GM18507 (cell line): ENCODE measurements at regions not wholly inside any gene's neighbourhood (a gene's known extent, or its start where the extent isn't known, plus 50 kb on each side); places are given as distances from the start of the nearest gene placed in this dataset.
"Not testable (repeated sequence)": the region's sequence is repeated elsewhere in the genome, so short reads cannot be mapped to it uniquely, and the experiment has no call there.

Experiments
- DNase-seq: peaks from one replicate; pipeline ENCODE4 v3.0.0; 2011; ENCODE audit warnings: low read depth; ENCODE audit not compliant: insufficient read length; ENCODE audit errors: extremely low spot score
- FAIRE-seq: peaks from 2 replicates; lab custom pipeline; 2011; peaks lifted over from hg19 to GRCh38; lab: Jason Lieb, UNC

DNA sequence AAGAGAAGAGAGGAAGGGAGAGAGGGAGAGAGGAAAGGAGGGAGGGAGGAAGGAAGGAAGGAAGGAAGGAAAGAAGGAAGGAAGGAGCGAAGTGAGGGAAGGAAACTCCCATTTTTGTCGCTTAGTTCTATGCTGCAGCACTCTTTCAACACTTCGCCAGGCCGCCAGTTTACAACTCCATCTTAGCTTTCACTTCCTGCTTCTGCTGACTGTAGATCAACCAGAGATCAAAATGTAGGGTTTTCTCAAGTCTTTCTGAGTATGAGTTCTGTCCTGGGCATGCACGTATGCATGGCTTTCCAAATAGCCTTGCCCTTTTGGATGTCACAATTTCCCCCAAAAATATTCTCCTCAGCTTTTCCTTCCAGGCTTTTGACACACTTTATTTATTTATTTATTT is 723.4 kb downstream of the TRHDE start:
- FAIRE-seq, result no peak

GRCh38 chr12:73001806-73002205 is 729.6 kb downstream of the TRHDE start:
- not testable (repeated sequence) for DNase-seq, FAIRE-seq

More for the DNA sequence above, 723.4 kb downstream of the TRHDE start:
- no peak for DNase-seq

- DNase-seq, FAIRE-seq: not testable (repeated sequence)
Observed at GRCh38 chr12:73002504-73002903, 730.3 kb downstream of the TRHDE start.

DNA sequence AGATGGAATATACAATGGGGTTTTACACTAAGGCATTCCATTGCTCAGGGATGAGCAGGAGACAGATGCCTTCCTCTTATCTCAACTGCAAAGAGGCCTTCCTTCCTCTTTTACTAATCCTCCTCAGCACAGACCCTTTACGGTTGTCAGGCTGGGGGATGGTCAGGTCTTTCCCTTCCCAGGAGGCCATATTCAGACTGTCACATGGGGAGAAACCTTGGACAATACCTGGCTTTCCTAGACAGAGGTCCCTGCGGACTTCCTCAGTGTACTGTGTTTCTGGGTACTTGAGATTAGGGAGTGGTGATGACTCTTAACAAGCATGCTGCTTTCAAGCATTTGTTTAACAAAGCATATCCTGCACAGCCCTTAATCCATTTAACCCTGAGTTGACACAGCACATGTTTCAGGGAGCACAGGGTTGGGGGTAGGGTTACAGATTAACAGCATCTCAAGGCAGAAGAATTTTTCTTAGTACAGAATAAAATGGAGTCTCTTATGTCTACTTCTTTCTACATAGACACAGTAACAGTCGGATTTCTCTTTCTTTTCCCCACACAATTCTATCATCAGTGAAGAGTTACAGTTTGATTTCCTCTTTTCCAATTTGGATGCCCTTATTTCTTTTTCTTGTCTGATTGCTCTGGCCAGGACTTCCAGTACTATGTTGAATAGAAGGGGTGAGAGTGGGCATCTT is 737.1 kb downstream of the TRHDE start:
- not testable (repeated sequence) for FAIRE-seq, DNase-seq

DNA sequence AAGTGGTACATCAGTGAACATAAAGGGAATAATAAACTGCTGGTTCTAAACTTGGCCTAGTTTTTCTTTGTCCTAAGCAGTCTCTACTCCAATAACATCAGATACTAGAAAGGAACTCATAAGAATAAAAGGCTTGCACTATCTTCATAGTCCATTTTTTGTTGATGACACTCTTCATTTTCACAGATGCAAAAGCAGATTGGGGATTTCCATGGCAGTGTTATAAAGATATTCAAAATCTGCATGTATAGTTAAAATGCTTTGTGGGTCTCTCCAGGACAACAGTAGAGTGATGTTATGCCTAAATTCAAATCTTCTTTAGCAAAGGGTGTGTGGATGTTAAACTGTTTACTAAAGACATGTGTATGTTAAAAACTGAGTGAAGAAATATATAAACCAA is 745.8 kb downstream of the TRHDE start:
- DNase-seq, result no peak
- FAIRE-seq, result no peak

DNA sequence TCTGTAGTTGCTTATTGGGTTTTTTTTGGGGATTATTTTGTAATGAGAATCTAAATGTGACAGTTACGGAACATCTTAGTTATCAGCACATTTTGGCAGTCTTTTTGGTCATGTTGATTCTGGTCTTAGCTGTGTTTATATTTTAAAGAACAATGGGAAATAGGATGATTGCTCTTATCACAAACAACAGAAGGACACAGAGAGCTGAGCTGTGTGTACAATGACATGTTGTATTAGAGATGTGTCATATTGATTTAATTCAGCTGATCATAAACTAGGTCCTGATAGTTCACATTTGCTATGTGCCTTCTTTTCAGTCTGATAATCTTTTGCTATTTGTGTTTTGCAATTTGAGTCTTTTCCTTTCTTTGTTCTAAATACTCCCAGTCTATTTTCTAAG is 781.7 kb downstream of the TRHDE start:
- FAIRE-seq, result no peak
- no peak for DNase-seq

- FAIRE-seq (no peak), DNase-seq (no peak)
Observed at GRCh38 chr12:73057428-73057827, 785.3 kb downstream of the TRHDE start.

GRCh38 chr12:73065913-73066312 is 793.7 kb downstream of the TRHDE start:
- FAIRE-seq (no peak), DNase-seq (no peak)

DNA sequence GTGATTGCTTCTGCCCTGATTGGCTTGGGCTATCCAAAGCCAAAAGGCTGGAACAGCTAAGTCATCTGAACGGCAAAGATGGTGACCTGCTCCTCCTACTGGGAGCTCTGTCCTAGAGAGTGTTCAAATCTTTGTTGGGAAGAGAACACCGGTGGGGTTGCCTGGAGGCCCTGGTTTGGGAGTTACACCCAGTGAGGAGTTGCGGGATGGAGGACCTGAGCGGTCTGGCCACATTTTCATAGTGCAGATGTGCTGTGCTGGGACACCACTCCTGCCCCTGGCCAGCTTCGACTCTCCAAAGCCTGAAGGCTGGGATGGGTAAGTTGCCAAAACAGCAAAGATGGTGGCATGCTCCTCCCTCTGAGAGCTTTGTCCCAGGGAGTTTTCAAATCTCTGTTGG is 795.4 kb downstream of the TRHDE start:
- no peak for DNase-seq
- FAIRE-seq, result no peak

- no peak for DNase-seq
- no peak for FAIRE-seq
Observed at GRCh38 chr12:73072214-73072613, 800.0 kb downstream of the TRHDE start.

GRCh38 chr12:73076760-73077159 is 804.6 kb downstream of the TRHDE start:
- FAIRE-seq (no peak), DNase-seq (no peak)

- no peak for FAIRE-seq
Observed at GRCh38 chr12:73083736-73084135, 811.6 kb downstream of the TRHDE start.

GRCh38 chr12:73106296-73106695 is 834.1 kb downstream of the TRHDE start:
- FAIRE-seq (no peak), DNase-seq (no peak)

More at GRCh38 chr12:73083736-73084135, 811.6 kb downstream of the TRHDE start:
- no peak for DNase-seq

GRCh38 chr12:73106896-73107295 is 834.7 kb downstream of the TRHDE start:
- FAIRE-seq, result no peak
- DNase-seq, result no peak

DNA sequence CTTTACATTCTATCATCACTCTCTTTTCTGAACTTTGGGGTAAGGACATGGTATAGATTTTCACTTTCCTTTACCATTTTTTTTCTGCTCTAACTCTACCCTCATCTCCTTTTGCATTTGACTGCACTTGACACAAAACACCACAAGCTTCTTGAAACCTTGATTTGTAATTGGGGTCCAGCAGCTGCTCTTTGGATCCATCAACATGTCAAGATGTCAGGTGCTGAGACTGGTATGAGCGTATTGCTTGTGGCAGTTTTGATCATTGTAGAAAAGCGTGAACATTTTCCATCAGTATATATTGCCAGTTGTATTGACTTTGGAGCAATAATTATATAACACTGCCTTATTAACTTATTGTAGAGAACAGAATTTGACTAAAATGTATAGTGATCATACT is 838.6 kb downstream of the TRHDE start:
- no peak for FAIRE-seq

GRCh38 chr12:73112035-73112816 is 840.1 kb downstream of the TRHDE start:
- FAIRE-seq, result no peak
- no peak for DNase-seq

More for the DNA sequence above, 838.6 kb downstream of the TRHDE start:
- no peak for DNase-seq

DNA sequence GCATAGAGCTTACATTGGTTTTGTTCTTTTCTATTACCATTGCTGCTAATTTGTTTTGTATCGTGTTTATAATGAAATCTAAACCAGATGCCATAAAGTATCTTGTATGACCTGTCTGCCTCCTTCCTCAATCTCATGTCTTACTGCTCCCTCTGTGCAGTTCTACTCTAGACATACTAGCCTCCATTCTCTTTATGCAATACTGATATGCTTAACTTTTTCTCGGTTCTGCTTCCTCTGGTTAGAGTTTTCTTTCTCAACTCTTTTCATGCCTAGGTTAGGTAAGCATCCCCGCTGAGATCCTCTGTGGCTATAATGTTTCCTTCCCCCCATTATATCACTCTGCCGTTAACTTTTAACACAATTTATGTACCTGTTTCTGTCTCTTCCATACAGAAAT is 852.3 kb downstream of the TRHDE start:
- no peak for DNase-seq
- no peak for FAIRE-seq

GRCh38 chr12:73125148-73125547 is 853.0 kb downstream of the TRHDE start:
- no peak for DNase-seq
- FAIRE-seq, result no peak

GRCh38 chr12:73136386-73136785 is 864.2 kb downstream of the TRHDE start:
- DNase-seq (no peak), FAIRE-seq (no peak)

DNA sequence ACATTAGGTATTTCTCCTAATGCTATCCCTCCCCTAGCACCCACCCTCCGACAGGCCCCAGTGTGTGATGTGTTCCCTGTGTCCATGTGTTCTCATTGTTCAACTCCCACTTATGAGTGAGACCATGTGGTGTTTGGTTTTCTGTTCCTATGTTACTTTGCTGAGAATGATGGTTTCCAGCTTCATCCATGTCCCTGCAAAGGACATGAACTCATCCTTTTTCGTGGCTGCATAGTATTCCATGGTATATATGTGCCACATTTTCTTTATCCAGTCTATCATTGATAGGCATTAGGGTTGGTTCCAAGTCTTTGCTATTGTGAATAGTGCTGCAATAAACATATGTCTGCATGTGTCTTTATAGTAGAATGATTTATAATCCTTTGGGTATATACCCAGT is 867.5 kb downstream of the TRHDE start:
- FAIRE-seq, DNase-seq: not testable (repeated sequence)

- no peak for FAIRE-seq
- no peak for DNase-seq
Observed at GRCh38 chr12:73158341-73158740, 886.2 kb downstream of the TRHDE start.
